H1 (cell line): ENCODE measurements at regions not wholly inside any gene's neighbourhood (a gene's known extent, or its start where the extent isn't known, plus 50 kb on each side); places are given as distances from the start of the nearest gene placed in this dataset.

Source experiments
- CTCF ChIA-PET: fragments of 300-600 bp; sonication (Branson Sonifier 250); formaldehyde crosslinking; loops from one replicate; lab custom pipeline; 2021; ENCODE audit not compliant: partially characterized antibody; lab: Charles Lee
- POLR2A ChIA-PET: fragments of 300-600 bp; sonication (Branson Sonifier 250); formaldehyde crosslinking; loops from one replicate; lab custom pipeline; 2021; ENCODE audit warnings: inconsistent platforms; ENCODE audit not compliant: partially characterized antibody; lab: Charles Lee
- DNase-seq, 2 experiments: peaks; one replicate each; pipeline versions ENCODE4 v3.0.0 to v3.0.0-alpha.2; 2010 to 2022; ENCODE audit warnings: low spot score in 2 of 2, low read depth in 1 of 2, mixed read lengths in 1 of 2
- FAIRE-seq: peaks from 2 replicates; lab custom pipeline; 2011; peaks lifted over from hg19 to GRCh38; lab: Jason Lieb, UNC
- H2AFZ ChIP-seq: 2 replicates; pipeline ENCODE4 v1.8.1; 2012; ENCODE audit warnings: low read length, inconsistent platforms
- H2AK5ac ChIP-seq: 2 replicates; pipeline ENCODE4 v1.6.1; 2013; ENCODE audit warnings: low read depth, low read length
- H2BK120ac ChIP-seq: replicated peaks from 2 replicates; pipeline ENCODE3; 2013; ENCODE audit warnings: low read depth, low read length, inconsistent platforms
- H2BK12ac ChIP-seq: 2 replicates; pipeline ENCODE4 v1.6.1; 2013; ENCODE audit warnings: low read depth, low read length
- H2BK15ac ChIP-seq: 2 replicates; pipeline ENCODE4 v1.6.1; 2013; ENCODE audit warnings: low read length
- H2BK20ac ChIP-seq: 2 replicates; pipeline ENCODE4 v1.6.1; 2013; ENCODE audit warnings: low read length
- H2BK5ac ChIP-seq: 2 replicates; pipeline ENCODE4 v1.6.1; 2013; ENCODE audit warnings: low read depth, low read length
- H3K14ac ChIP-seq: 2 replicates; pipeline ENCODE4 v1.6.1; 2013; ENCODE audit warnings: inconsistent platforms; ENCODE audit not compliant: insufficient read length
- H3K18ac ChIP-seq: 2 replicates; pipeline ENCODE4 v1.6.1; 2013; ENCODE audit warnings: low read length; ENCODE audit errors: extremely low read depth
- H3K23ac ChIP-seq: 2 replicates; pipeline ENCODE4 v1.6.1; 2013; ENCODE audit warnings: inconsistent platforms; ENCODE audit not compliant: insufficient read length
- H3K23me2 ChIP-seq: 2 replicates; pipeline ENCODE4 v1.6.1; 2013; ENCODE audit warnings: low read depth, low read length
- H3K27ac ChIP-seq: 2 replicates; pipeline ENCODE4 v1.6.1; 2011; ENCODE audit warnings: low read depth, low read length, inconsistent platforms
- H3K27me3 ChIP-seq, 4 experiments: replicated peaks in 1 of 4; 1 replicate in 1 of 4; 2 replicates in 3 of 4; pipeline versions ENCODE4 v1.6.1 to v1.8.1; 2011 to 2013; ENCODE audit warnings: low read length in 3 of 4, mild to moderate bottlenecking in 3 of 4, inconsistent platforms in 2 of 4, mixed read lengths in 2 of 4, moderate library complexity in 1 of 4; ENCODE audit not compliant: control insufficient read depth in 3 of 4, insufficient read depth in 3 of 4; ENCODE audit errors: extremely low read depth in 1 of 4
- H3K36me3 ChIP-seq, 4 experiments: 2 replicates each; pipeline versions ENCODE4 v1.6.1 to v1.8.1; 2011 to 2013; ENCODE audit warnings: mild to moderate bottlenecking in 4 of 4, low read length in 3 of 4, moderate library complexity in 2 of 4, control low read depth in 1 of 4, inconsistent platforms in 1 of 4; ENCODE audit not compliant: insufficient read depth in 4 of 4, control insufficient read depth in 2 of 4
- H3K4ac ChIP-seq: replicated peaks from 2 replicates; pipeline ENCODE3; 2013; ENCODE audit warnings: low read length, low read depth, mixed read lengths, inconsistent platforms; ENCODE audit not compliant: insufficient read length
- H3K4me1 ChIP-seq, 4 experiments: replicated peaks in 1 of 4; 1 replicate in 1 of 4; 2 replicates in 3 of 4; pipeline versions ENCODE4 v1.6.1 to v1.8.1; 2011 to 2013; ENCODE audit warnings: low read length in 3 of 4, inconsistent platforms in 2 of 4, mixed read lengths in 1 of 4; ENCODE audit not compliant: insufficient read depth in 4 of 4, control insufficient read depth in 3 of 4
- H3K4me2 ChIP-seq, 2 experiments: 2 replicates each; pipeline versions ENCODE4 v1.6.1 to v1.8.1; 2011 to 2013; ENCODE audit warnings: low read depth in 2 of 2, low read length in 2 of 2, control low read depth in 1 of 2, inconsistent platforms in 1 of 2, mild to moderate bottlenecking in 1 of 2; ENCODE audit not compliant: insufficient read depth in 1 of 2
- H3K4me3 ChIP-seq, 4 experiments: fragments of 200-600, 300-600 bp in 1 of 4; sonication (generic), shearing (Covaris generic), sonication (Bioruptor Twin) in 1 of 4; 2 replicates each; pipeline versions ENCODE4 v1.5.1 to v1.8.1; 2011 to 2016; ENCODE audit warnings: low read length in 4 of 4, low read depth in 3 of 4, control low read depth in 2 of 4, inconsistent platforms in 2 of 4, mild to moderate bottlenecking in 2 of 4, mixed read lengths in 1 of 4, moderate library complexity in 1 of 4; ENCODE audit not compliant: insufficient read depth in 2 of 4; ENCODE audit errors: extremely low read depth in 1 of 4
- H3K56ac ChIP-seq: replicated peaks from 2 replicates; pipeline ENCODE3; 2013; ENCODE audit warnings: low read depth, mild to moderate bottlenecking, mixed read lengths, low read length, inconsistent platforms; ENCODE audit not compliant: insufficient read length
- H3K79me1 ChIP-seq: 2 replicates; pipeline ENCODE4 v1.6.1; 2013; ENCODE audit warnings: low read depth, low read length, control low read depth
- H3K79me2 ChIP-seq, 2 experiments: 2 replicates each; pipeline versions ENCODE4 v1.6.1 to v1.8.1; 2012 to 2013; ENCODE audit warnings: low read length in 2 of 2, mild to moderate bottlenecking in 2 of 2, inconsistent platforms in 1 of 2; ENCODE audit not compliant: insufficient read depth in 2 of 2, control insufficient read depth in 1 of 2
- H3K9ac ChIP-seq, 4 experiments: replicated peaks in 1 of 4; 1 replicate in 1 of 4; 2 replicates in 3 of 4; pipeline versions ENCODE4 v1.6.1 to v1.8.1; 2011 to 2013; ENCODE audit warnings: low read depth in 3 of 4, low read length in 3 of 4, control low read depth in 2 of 4, mild to moderate bottlenecking in 2 of 4, moderate library complexity in 2 of 4, inconsistent platforms in 1 of 4; ENCODE audit errors: extremely low read depth in 1 of 4
- H3K9me3 ChIP-seq, 2 experiments: 2 replicates each; pipeline versions ENCODE4 v1.6.1 to v1.8.1; 2012 to 2013; ENCODE audit warnings: mild to moderate bottlenecking in 2 of 2, moderate library complexity in 2 of 2, control low read depth in 1 of 2, inconsistent platforms in 1 of 2, low read depth in 1 of 2, low read length in 1 of 2, mixed read lengths in 1 of 2; ENCODE audit not compliant: insufficient read depth in 2 of 2
- H4K20me1 ChIP-seq, 2 experiments: replicated peaks in 1 of 2; 2 replicates each; pipeline versions ENCODE3 to v1.8.1; 2011 to 2013; ENCODE audit warnings: inconsistent platforms in 2 of 2, low read length in 2 of 2, mild to moderate bottlenecking in 1 of 2; ENCODE audit not compliant: insufficient read depth in 2 of 2, control insufficient read depth in 1 of 2
- H4K5ac ChIP-seq: 2 replicates; pipeline ENCODE4 v1.6.1; 2013; ENCODE audit warnings: low read length, low read depth, mixed read lengths, inconsistent platforms; ENCODE audit not compliant: insufficient read length
- H4K8ac ChIP-seq: 2 replicates; pipeline ENCODE4 v1.8.0; 2013; ENCODE audit warnings: mild to moderate bottlenecking, moderate library complexity, low read length, inconsistent platforms; ENCODE audit not compliant: insufficient read depth; ENCODE audit errors: extremely low read depth
- H4K91ac ChIP-seq: replicated peaks from 2 replicates; pipeline ENCODE3; 2013; ENCODE audit warnings: low read length, mixed read lengths, inconsistent platforms; ENCODE audit not compliant: insufficient read length
- BCL11A ChIP-seq, 2 experiments: IDR thresholded peaks; one replicate each; pipeline ENCODE4 v1.6.1; 2011; ENCODE audit warnings: low read depth in 2 of 2, low read length in 2 of 2, mild to moderate bottlenecking in 2 of 2
- CEBPB ChIP-seq: IDR thresholded peaks from 2 replicates; pipeline ENCODE4 v1.6.1; 2012; ENCODE audit warnings: low read depth, low read length
- CHD1 ChIP-seq: IDR thresholded peaks from 2 replicates; pipeline ENCODE4 v1.6.1; 2012; ENCODE audit warnings: low read depth, low read length, improper control_type of control experiment
- CREB1 ChIP-seq: IDR thresholded peaks from 2 replicates; pipeline ENCODE4 v1.6.1; 2012; ENCODE audit warnings: inconsistent platforms
- FOSL1 ChIP-seq: IDR thresholded peaks from 2 replicates; pipeline ENCODE4 v1.6.1; 2011; ENCODE audit warnings: mild to moderate bottlenecking, low read depth, low read length, moderate library complexity; ENCODE audit not compliant: insufficient read depth
- GABPA ChIP-seq: IDR thresholded peaks from 2 replicates; pipeline ENCODE4 v1.6.1; 2011; ENCODE audit warnings: mild to moderate bottlenecking, low read length, moderate library complexity, borderline replicate concordance; ENCODE audit not compliant: insufficient read depth
- GTF2F1 ChIP-seq: IDR thresholded peaks from 2 replicates; pipeline ENCODE4 v1.6.1; 2012; ENCODE audit warnings: low read depth, low read length, improper control_type of control experiment, borderline replicate concordance
- JUND ChIP-seq: IDR thresholded peaks from 2 replicates; pipeline ENCODE4 v1.6.1; 2011; ENCODE audit warnings: mild to moderate bottlenecking, improper control_type of control experiment, low read length
- RBBP5 ChIP-seq: IDR thresholded peaks from 2 replicates; pipeline ENCODE4 v1.7.1; 2012; ENCODE audit warnings: low read depth, mild to moderate bottlenecking, inconsistent platforms, low read length, moderate library complexity, borderline replicate concordance
- SIN3A ChIP-seq, 2 experiments: IDR thresholded peaks in 1 of 2; conservative IDR thresholded peaks in 1 of 2; 2 replicates each; pipeline ENCODE4 v1.6.1; 2011 to 2012; ENCODE audit warnings: low read length in 2 of 2, improper control_type of control experiment in 1 of 2, low read depth in 1 of 2, mild to moderate bottlenecking in 1 of 2
- SIX5 ChIP-seq: IDR thresholded peaks from 2 replicates; pipeline ENCODE4 v1.6.1; 2011; ENCODE audit warnings: mild to moderate bottlenecking, low read depth, low read length
- SRF ChIP-seq: IDR thresholded peaks from 2 replicates; pipeline ENCODE4 v1.6.1; 2011; ENCODE audit warnings: mild to moderate bottlenecking, low read depth, low read length, moderate library complexity
- TAF7 ChIP-seq: optimal IDR thresholded peaks from 2 replicates; pipeline ENCODE3; 2011; ENCODE audit warnings: low read depth, mild to moderate bottlenecking, inconsistent platforms, low read length, moderate library complexity, borderline replicate concordance
- WGBS, 2 experiments: shearing (Covaris generic) in 1 of 2; methylation state at CpG; one replicate each; pipeline versions ENCODE4 v1.1.6 to v1.1.7; 2013 to 2015; ENCODE audit warnings: low lambda C conversion rate in 2 of 2, mixed read lengths in 2 of 2, inconsistent platforms in 1 of 2, low coverage in 1 of 2, missing lambda C conversion rate in 1 of 2; ENCODE audit not compliant: insufficient replicate concordance in 2 of 2, insufficient coverage in 1 of 2, insufficient read length in 1 of 2; ENCODE audit errors: extremely low coverage in 1 of 2, missing lambda C conversion rate in 1 of 2; 5-methylcytosine and 5-hydroxymethylcytosine counted together

GRCh38 chr6:113276601-113277000 lies 580.5 kb upstream of the MARCKS start:
- no peak overlapping the region for H2BK5ac ChIP-seq
- CTCF ChIA-PET: interaction anchor here (1.0 kb wide), 1 partner anchor 30 kb away, joined by 3 read pairs; no protein-coding TSS in a partner anchor
- no peak overlapping the region for H2BK12ac ChIP-seq
- H2AFZ ChIP-seq: no peak overlapping the region
- DNase-seq: no peak
- no peak overlapping the region for H3K56ac ChIP-seq
- no peak overlapping the region for H3K4me2 ChIP-seq
- H4K5ac ChIP-seq: no peak overlapping the region
- H3K27ac ChIP-seq: no peak overlapping the region
- H3K79me1 ChIP-seq: no peaks in the 10 kb centered on the region
- no peaks in the 10 kb centered on the region for H3K23me2 ChIP-seq
- no peak overlapping the region for H2BK20ac ChIP-seq
- H3K4ac ChIP-seq: no peak overlapping the region
- no peaks in the 10 kb centered on the region for H3K9me3 ChIP-seq
- no peak overlapping the region for H2AK5ac ChIP-seq
- no peak overlapping the region for H4K8ac ChIP-seq
- no peak overlapping the region for H2BK120ac ChIP-seq
- WGBS, 2 experiments: 93% methylated on average over 2 of the region's 2 CpGs; no CpG with 5 or more reads in 1 of the 2 experiments
- H4K91ac ChIP-seq: no peak overlapping the region
- POLR2A ChIA-PET: no interaction called here
- no peak overlapping the region for H3K4me3 ChIP-seq
- H3K27me3 ChIP-seq: no peaks in the 10 kb centered on the region
- H3K36me3 ChIP-seq: no peaks in the 10 kb centered on the region
- H3K4me1 ChIP-seq: peaks cover 0 to 7% (median 4%) of the 10 kb centered on the region in 4 experiments; a peak in 3 of 7 replicates
- no peak overlapping the region for H3K14ac ChIP-seq
- H3K9ac ChIP-seq: no peak overlapping the region
- no peak overlapping the region for H2BK15ac ChIP-seq
- H3K79me2 ChIP-seq: no peaks in the 10 kb centered on the region
- no peak for FAIRE-seq
- no peaks in the 10 kb centered on the region for H4K20me1 ChIP-seq
- no peak overlapping the region for H3K23ac ChIP-seq
- H3K18ac ChIP-seq: no peak overlapping the region
- TF ChIP-seq RBBP5 (no peak), GTF2F1 (no peak), SIX5 (no peak), CEBPB (no peak), CHD1 (no peak), FOSL1 (no peak), JUND (no peak), CREB1 (no peak), SRF (no peak), TAF7 (no peak), GABPA (no peak), SIN3A (conservative IDR thresholded peaks at IDR 0.05 in 1 of 2, IDR thresholded peaks at IDR 0.05 in 1 of 2; ENCODE audit: low read depth in 1 of 2, low read length in 2 of 2) (no peak), BCL11A (IDR thresholded peaks at IDR 0.05; ENCODE audit: low read depth in 2 of 2, low read length in 2 of 2) (no peak)
